LNCAP (cell line): ENCODE measurements at regions not wholly inside any gene's neighbourhood (a gene's known extent, or its start where the extent isn't known, plus 50 kb on each side); places are given as distances from the start of the nearest gene placed in this dataset.

Source experiments
- CTCF ChIP-seq: fragments of 450-650 bp; IDR thresholded peaks from 2 replicates; pipeline ENCODE4 v1.5.1; 2017; ENCODE audit warnings: mild to moderate bottlenecking

GRCh38 chr12:94770791-94771190 lies 120.4 kb upstream of the TMCC3 start:
- TF ChIP-seq CTCF = no peak

GRCh38 chr12:94769776-94770759 lies 119.7 kb upstream of the TMCC3 start:
- TF ChIP-seq CTCF = no peak

- TF ChIP-seq CTCF = no peak
Observed at GRCh38 chr12:94769047-94769420, 118.7 kb upstream of the TMCC3 start.

- no peak for TF ChIP-seq CTCF
Observed at GRCh38 chr12:94768398-94769046, 118.2 kb upstream of the TMCC3 start.

- no peak for TF ChIP-seq CTCF
Observed at GRCh38 chr12:94767956-94768355, 117.6 kb upstream of the TMCC3 start.

GRCh38 chr12:94766397-94766796 lies 116.0 kb upstream of the TMCC3 start:
- no peak for TF ChIP-seq CTCF

- no peak for TF ChIP-seq CTCF
Observed at GRCh38 chr12:94763462-94763861, 113.1 kb upstream of the TMCC3 start.
